Smooth muscle cell (in vitro differentiated cells): ENCODE measurements at regions not wholly inside any gene's neighbourhood (a gene's known extent, or its start where the extent isn't known, plus 50 kb on each side); places are given as distances from the start of the nearest gene placed in this dataset.

Experiments used
- DNase-seq: peaks from one replicate; lab custom pipeline; 2025; ENCODE audit not compliant: unreplicated experiment; lab: John Stamatoyannopoulos, UW
- H2AFZ ChIP-seq: fragments of 200-600 bp; sonication (generic); 2 replicates; pipeline ENCODE4 v1.6.0; 2016; ENCODE audit warnings: antibody characterized with exemption, low read depth, mild to moderate bottlenecking
- H3F3A ChIP-seq: fragments of 200-600 bp; sonication (generic); 2 replicates; pipeline ENCODE4 v1.6.0; 2017; ENCODE audit warnings: antibody characterized with exemption, low read depth
- H3K27ac ChIP-seq: fragments of 200-600 bp; sonication (generic); 2 replicates; pipeline ENCODE4 v1.5.1; 2016; ENCODE audit warnings: low read depth, mild to moderate bottlenecking
- H3K27me3 ChIP-seq: fragments of 200-600 bp; sonication (generic); 2 replicates; pipeline ENCODE4 v1.6.1; 2016; ENCODE audit warnings: low read depth, mild to moderate bottlenecking
- H3K36me3 ChIP-seq: fragments of 200-600 bp; sonication (generic); 2 replicates; pipeline ENCODE4 v1.5.1; 2016; ENCODE audit warnings: low read depth
- H3K4me1 ChIP-seq: fragments of 200-600 bp; sonication (generic); 2 replicates; pipeline ENCODE4 v1.5.1; 2016; ENCODE audit warnings: low read depth
- H3K4me2 ChIP-seq: fragments of 200-600 bp; sonication (generic); 2 replicates; pipeline ENCODE4 v1.6.0; 2016; ENCODE audit warnings: mild to moderate bottlenecking
- H3K4me3 ChIP-seq: fragments of 200-600 bp; sonication (generic); 2 replicates; pipeline ENCODE4 v1.5.1; 2016; ENCODE audit warnings: mild to moderate bottlenecking
- H3K79me2 ChIP-seq: fragments of 200-600 bp; sonication (generic); 2 replicates; pipeline ENCODE4 v1.6.0; 2016; ENCODE audit warnings: low read depth, mild to moderate bottlenecking
- H3K9ac ChIP-seq: fragments of 200-600 bp; sonication (generic); 2 replicates; pipeline ENCODE4 v1.6.0; 2016; ENCODE audit warnings: low read depth
- H3K9me3 ChIP-seq: fragments of 200-600 bp; sonication (generic); replicated peaks from 2 replicates; pipeline ENCODE4 v1.5.1; 2016; ENCODE audit warnings: low read depth
- H4K20me1 ChIP-seq: fragments of 200-600 bp; sonication (generic); 2 replicates; pipeline ENCODE4 v1.6.0; 2016; ENCODE audit warnings: low read depth
- CTCF ChIP-seq: fragments of 200-600 bp; sonication (generic); IDR thresholded peaks from 2 replicates; pipeline ENCODE4 v1.5.1; 2017; ENCODE audit warnings: borderline replicate concordance, mild to moderate bottlenecking, antibody characterized with exemption; ENCODE audit not compliant: insufficient read depth, poor library complexity, severe bottlenecking
- WGBS: methylation state at CpG from one replicate; pipeline ENCODE4 v1.1.7; 2016; ENCODE audit warnings: low lambda C conversion rate; 5-methylcytosine and 5-hydroxymethylcytosine counted together

- Histone ChIP-seq H3K27me3 (no peaks in the 10 kb centered on the region), H3K4me2 (no peak overlapping the region), H4K20me1 (no peaks in the 10 kb centered on the region), H3K9ac (no peak overlapping the region), H2AFZ (no peak overlapping the region), H3K9me3 (no peaks in the 10 kb centered on the region), H3F3A (no peaks in the 10 kb centered on the region), H3K4me1 (peaks cover 10% of the 10 kb centered on the region), H3K27ac (no peak overlapping the region), H3K4me3 (no peak overlapping the region), H3K36me3 (no peaks in the 10 kb centered on the region), H3K79me2 (no peaks in the 10 kb centered on the region)
- no peak for TF ChIP-seq CTCF
- WGBS: 75% methylated on average over 14 of the region's 14 CpGs
- DNase-seq: no peak
Observed at GRCh38 chr16:13756411-13757140, 163.4 kb upstream of the ERCC4 start.

- H4K20me1 ChIP-seq: no peaks in the 10 kb centered on the region
- H3K27me3 ChIP-seq: peaks cover 15% of the 10 kb centered on the region
- no peak overlapping the region for H3K4me3 ChIP-seq
- no peaks in the 10 kb centered on the region for H3K9me3 ChIP-seq
- no peaks in the 10 kb centered on the region for H3F3A ChIP-seq
- no peak for TF ChIP-seq CTCF
- no peak for DNase-seq
- H3K79me2 ChIP-seq: no peaks in the 10 kb centered on the region
- H2AFZ ChIP-seq: no peak overlapping the region
- 100% methylated on average over 2 of the region's 2 CpGs for WGBS
- H3K4me1 ChIP-seq: no peaks in the 10 kb centered on the region
- no peak overlapping the region for H3K27ac ChIP-seq
- no peak overlapping the region for H3K4me2 ChIP-seq
- H3K36me3 ChIP-seq: no peaks in the 10 kb centered on the region
- H3K9ac ChIP-seq: no peak overlapping the region
Observed at GRCh38 chr16:13766334-13766733, 153.6 kb upstream of the ERCC4 start.

GRCh38 chr16:13767215-13767614 is 152.7 kb upstream of the ERCC4 start:
- peak; percentile 31 for TF ChIP-seq CTCF
- Histone ChIP-seq H3K4me1 (no peaks in the 10 kb centered on the region), H3K27ac (no peak overlapping the region), H2AFZ (no peak overlapping the region), H3K4me3 (no peak overlapping the region), H3K9me3 (no peaks in the 10 kb centered on the region), H4K20me1 (no peaks in the 10 kb centered on the region), H3K4me2 (no peak overlapping the region), H3F3A (no peaks in the 10 kb centered on the region), H3K9ac (no peak overlapping the region), H3K79me2 (no peaks in the 10 kb centered on the region), H3K36me3 (no peaks in the 10 kb centered on the region), H3K27me3 (peaks cover 11% of the 10 kb centered on the region)
- 77% methylated on average over 7 of the region's 7 CpGs for WGBS
- DNase-seq: no peak

GRCh38 chr16:13768471-13768870 is 151.5 kb upstream of the ERCC4 start:
- no peaks in the 10 kb centered on the region for H3K9me3 ChIP-seq
- H3K27me3 ChIP-seq: peaks cover 19% of the 10 kb centered on the region
- H3K4me3 ChIP-seq: no peak overlapping the region
- H3K9ac ChIP-seq: no peak overlapping the region
- no peak for TF ChIP-seq CTCF
- no peak for DNase-seq
- no peak overlapping the region for H3K27ac ChIP-seq
- no peaks in the 10 kb centered on the region for H3K36me3 ChIP-seq
- H3F3A ChIP-seq: no peaks in the 10 kb centered on the region
- H2AFZ ChIP-seq: no peak overlapping the region
- no peaks in the 10 kb centered on the region for H3K4me1 ChIP-seq
- H3K4me2 ChIP-seq: no peak overlapping the region
- no peaks in the 10 kb centered on the region for H4K20me1 ChIP-seq
- H3K79me2 ChIP-seq: no peaks in the 10 kb centered on the region
- WGBS: 81% methylated on average over 4 of the region's 4 CpGs
